ENCODE measurements at regions not wholly inside any gene's neighbourhood (a gene's known extent, or its start where the extent isn't known, plus 50 kb on each side); places are given as distances from the start of the nearest gene placed in this dataset.

DNA sequence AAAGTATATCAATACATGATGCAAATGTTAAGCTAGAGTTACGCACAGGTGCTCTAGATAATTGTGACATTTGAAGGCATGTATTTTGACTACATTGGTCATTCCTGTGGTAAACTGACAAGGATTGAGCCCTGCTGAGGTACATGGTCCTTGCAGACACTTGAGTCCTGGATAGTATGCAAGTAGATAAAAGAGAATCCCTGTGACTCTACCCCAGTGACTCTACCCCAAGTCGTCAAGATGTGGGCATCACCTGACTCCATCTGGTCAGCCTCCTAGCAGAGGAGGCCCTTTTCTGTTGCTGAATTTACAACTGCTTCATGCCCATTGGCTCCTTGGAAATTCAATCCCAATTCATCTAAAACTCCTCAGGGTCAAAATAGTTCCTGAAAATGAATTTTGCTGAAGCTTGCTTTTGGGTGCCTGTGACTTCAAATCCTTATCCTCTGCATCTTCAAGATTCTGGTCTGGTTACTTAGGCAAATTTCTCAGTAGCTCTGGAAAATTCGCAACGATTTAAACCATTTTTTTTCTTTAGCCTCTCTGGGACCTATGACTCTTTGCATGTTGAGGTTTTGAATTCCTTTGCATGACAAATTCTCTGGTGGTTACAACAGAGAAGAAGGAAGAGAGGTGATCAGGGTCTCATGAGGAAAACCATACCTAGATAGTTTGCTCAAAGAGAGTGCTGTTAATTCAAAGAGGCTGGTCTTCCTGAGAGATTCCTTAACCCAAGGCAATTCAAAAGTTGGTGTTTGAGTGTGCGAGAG, 422.1 kb downstream of the FGF9 start:
- peak; percentile 17 for DNase-seq (ENCODE audit: low spot score)

GRCh38 chr13:22095794-22096193, 424.9 kb downstream of the FGF9 start:
- no peak for DNase-seq (ENCODE audit: low spot score)

- DNase-seq (ENCODE audit: low spot score), result no peak
Observed at GRCh38 chr13:22099585-22099984, 428.7 kb downstream of the FGF9 start.

DNA sequence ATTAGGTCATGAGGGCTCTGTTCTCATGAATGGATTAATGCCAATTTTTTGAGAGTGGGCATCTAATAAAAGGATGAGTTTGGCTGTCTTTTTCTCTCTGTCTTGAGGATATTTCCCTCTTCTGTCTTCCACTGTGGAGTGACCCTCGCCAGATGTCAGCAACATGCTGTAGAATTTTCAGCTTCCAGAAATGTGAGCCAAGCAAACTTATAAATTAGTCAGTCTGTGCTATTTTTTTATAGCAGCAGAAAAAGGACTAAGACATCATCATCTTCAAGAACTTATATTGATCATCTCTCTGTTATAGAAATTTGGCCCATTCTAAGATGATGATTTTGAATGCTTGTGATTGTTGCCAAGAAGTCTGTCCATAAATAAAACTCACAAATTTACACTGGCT, 431.4 kb downstream of the FGF9 start:
- DNase-seq (ENCODE audit: low spot score), result no peak

GRCh38 chr13:22103046-22104027, 432.5 kb downstream of the FGF9 start:
- DNase-seq (ENCODE audit: low spot score), result peak; percentile 66

GRCh38 chr13:22106058-22106457, 435.2 kb downstream of the FGF9 start:
- DNase-seq (ENCODE audit: low spot score), result no peak

GRCh38 chr13:22107549-22107948, 436.7 kb downstream of the FGF9 start:
- DNase-seq (ENCODE audit: low spot score), result peak; percentile 20

DNA sequence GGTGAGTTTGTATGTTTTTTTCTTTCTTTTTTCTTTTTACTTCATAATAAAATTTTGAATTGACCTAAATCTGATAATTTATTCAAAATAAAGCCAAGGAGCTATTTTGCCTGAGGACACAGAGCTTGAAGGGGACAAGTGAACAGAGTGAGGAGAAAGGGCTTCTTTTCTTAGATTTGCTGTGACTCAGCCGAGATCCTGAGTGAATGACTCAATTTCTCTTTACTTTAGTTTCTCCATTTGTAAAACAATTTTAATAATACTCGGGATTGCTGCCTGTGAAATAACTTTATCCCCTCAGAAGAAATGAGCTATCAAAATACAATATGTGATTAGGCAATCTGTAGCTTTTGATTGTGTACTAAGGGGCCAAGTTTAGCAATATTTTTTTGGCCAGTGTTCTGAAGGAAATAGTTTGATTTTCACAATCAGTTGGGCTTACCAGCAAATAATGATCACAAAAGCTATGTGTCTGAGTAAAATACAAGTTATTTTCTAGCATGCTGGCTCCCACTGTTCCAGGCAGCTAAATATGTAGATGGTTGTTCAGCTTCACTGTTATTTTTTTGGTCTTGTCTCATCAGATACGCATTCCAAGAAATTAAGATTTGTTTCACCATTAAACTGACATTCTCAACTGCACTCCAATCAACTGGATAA, 437.5 kb downstream of the FGF9 start:
- peak; percentile 13 for DNase-seq (ENCODE audit: low spot score)

DNA sequence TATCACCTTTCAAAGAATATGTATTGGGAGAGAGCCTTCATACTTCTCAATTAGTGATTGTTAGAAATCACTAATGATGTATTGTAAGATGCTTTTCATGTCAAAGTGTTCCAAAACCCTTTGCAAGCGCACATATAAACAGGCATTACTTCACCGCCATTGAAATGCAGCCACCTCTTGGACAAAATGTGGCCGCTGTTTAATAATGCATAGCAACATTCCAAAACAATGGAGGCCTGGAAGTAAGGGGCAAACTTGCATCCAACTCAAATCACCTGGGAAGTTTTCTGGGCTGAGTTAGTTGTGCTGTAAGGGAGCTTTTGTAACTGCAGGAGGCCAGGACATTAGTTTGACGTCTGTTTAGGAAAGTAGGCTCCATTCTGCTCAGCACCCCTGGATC, 438.1 kb downstream of the FGF9 start:
- no peak for DNase-seq (ENCODE audit: low spot score)

DNA sequence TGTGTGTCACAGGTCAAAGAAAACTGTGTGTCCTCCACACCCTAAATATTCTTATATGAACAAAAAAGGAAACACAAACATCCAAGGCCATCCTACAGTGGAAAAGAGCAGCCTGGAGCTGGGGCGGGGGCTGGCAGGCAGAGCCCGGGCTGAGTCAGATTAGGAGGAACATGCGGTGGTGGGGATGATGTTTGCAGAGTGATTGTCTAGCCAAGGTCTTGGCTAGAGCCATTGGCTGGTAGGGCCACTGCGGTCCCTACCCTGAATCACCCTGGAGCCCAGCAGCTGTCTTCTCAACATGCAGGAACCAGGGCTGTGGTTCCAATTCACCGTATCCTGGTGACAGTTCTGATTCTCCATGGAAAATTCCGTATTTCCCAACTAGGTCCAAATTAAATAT, 439.5 kb downstream of the FGF9 start:
- no peak for DNase-seq (ENCODE audit: low spot score)

DNA sequence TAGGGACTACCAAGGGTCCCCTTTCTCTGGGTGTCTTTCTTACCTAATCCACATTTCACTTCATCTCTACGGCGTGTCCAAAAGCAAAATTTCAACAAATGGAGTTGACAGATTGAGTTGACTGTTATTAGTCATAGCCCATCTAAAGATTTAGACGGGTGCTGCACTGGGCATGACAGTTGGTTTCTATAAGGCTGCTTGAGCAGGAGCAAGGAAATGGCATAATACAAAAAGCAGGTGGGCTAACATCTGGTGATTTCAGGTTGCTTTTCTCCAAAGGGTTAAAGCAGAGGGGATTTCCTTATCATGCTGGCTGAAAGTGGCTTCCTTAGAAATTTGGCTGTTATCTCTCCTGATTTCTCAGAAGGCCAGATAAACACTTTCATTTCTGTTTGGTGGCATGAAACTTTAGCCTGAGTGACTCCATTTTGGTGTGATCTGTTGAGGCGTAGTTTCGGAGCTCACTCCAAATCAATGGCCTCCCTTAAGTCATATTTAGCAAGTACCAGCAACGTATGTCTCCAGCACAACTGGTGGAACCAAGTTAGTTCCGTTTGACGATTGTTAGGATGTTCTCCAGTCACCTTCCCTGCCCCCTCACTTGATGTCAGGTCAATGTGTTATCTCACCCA, 440.4 kb downstream of the FGF9 start:
- no peak for DNase-seq (ENCODE audit: low spot score)

- no peak for DNase-seq (ENCODE audit: low spot score)
Observed at GRCh38 chr13:22111961-22112360, 441.1 kb downstream of the FGF9 start.

DNA sequence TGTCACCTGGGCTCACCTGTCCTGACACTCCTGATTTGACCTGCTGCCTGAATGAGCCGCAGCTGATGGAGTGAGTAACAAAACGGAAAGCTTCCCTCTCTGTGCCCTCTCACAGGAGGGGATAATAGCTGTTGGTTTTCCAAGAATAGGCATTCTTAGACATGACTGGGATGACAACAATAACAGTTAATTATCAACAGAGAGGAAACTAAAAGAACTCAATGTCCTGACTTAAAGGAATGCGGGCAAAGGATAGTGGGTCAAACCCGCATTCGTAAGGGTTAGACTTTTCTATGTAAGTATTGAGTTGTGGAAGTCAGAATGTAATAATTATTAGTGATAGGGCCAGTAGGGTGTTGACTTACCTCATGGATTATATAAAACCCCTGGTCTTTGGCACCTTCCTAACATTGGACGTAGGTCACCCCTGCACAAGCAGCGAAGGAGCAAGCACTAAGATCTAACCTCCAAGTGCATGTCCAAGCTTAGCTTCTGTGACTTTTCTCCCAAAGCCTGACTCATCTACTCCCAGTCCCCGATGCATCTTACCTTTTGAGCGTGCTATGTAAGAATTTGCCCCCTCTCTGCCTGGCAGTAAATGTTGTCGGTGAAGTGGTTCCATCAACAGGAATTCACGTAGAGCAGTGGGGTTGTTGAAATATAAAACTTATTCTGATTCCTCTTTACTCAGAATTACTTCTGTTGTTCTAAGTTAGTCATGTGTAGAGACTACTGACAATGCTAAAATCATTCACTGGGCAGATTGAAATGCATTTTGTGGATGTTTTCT, 442.3 kb downstream of the FGF9 start:
- peak; percentile 77 for DNase-seq (ENCODE audit: low spot score)

GRCh38 chr13:22114630-22115311, 443.9 kb downstream of the FGF9 start:
- peak; percentile 94 for DNase-seq (ENCODE audit: low spot score)

GRCh38 chr13:22118158-22118557, 447.3 kb downstream of the FGF9 start:
- DNase-seq (ENCODE audit: low spot score), result no peak

GRCh38 chr13:22120646-22121045, 449.8 kb downstream of the FGF9 start:
- DNase-seq (ENCODE audit: low spot score), result no peak

- DNase-seq (ENCODE audit: low spot score), result no peak
Observed at GRCh38 chr13:22121146-22121739, 450.4 kb downstream of the FGF9 start.

DNA sequence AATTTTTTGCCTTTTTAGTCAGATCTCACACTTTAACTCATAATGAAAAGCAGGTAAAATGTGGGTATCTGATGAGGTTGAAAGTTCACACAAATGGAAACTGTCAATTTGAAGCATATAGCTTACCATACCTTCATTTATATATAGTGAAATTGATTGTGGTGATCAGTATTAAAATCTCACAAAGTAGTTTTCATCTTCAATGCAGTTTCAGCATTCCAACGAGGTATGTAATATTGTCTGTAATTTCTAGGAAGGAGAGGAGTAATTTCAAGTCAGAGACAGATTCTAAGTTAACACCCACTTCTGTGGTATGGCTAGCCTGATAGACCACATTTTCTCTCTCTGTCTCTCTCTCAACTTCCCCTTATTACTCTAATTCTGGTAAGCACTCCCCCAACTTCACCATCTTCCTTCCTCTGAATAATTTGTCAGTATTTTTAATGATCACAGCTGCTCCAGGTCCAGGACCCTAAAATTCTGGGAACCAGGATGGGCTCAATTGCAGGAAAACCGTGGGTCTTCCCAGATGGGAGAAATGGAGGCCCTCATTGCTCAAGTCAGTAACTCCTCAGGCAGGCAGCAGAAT, 455.7 kb downstream of the FGF9 start:
- no peak for DNase-seq (ENCODE audit: low spot score)

GRCh38 chr13:22127277-22128164, 456.6 kb downstream of the FGF9 start:
- DNase-seq (ENCODE audit: low spot score), result no peak

Data from kidney tubule cell (primary cell).